Endothelial cell of umbilical vein (primary cell): ENCODE measurements at regions not wholly inside any gene's neighbourhood (a gene's known extent, or its start where the extent isn't known, plus 50 kb on each side); places are given as distances from the start of the nearest gene placed in this dataset.

Experiments used
- BruUV-seq: library from RNA; stranded (reverse); fragments of 400-500 nt; replicated peaks from 2 replicates; lab custom pipeline; 2021; lab: Mats Ljungman, UMichigan
- CTCF ChIA-PET: fragments of 300-600, 350-600 bp; sonication (Branson Sonifier 250); formaldehyde crosslinking; loops from one replicate; lab custom pipeline; 2021; ENCODE audit warnings: antibody characterized with exemption, inconsistent platforms; lab: Charles Lee
- POLR2A ChIA-PET: fragments of 300-600, 350-600 bp; sonication (Branson Sonifier 250); formaldehyde crosslinking; loops from one replicate; lab custom pipeline; 2021; ENCODE audit warnings: antibody characterized with exemption, inconsistent platforms; lab: Charles Lee
- DNase-seq: peaks from one replicate; pipeline ENCODE4 v3.0.0-alpha.2; 2011; ENCODE audit warnings: low read depth, low spot score
- FAIRE-seq: peaks from 2 replicates; lab custom pipeline; 2011; peaks lifted over from hg19 to GRCh38; lab: Jason Lieb, UNC
- H2AFZ ChIP-seq: 2 replicates; pipeline ENCODE4 v1.6.0; 2012; ENCODE audit warnings: low read depth, low read length, control low read depth, inconsistent platforms
- H3K27ac ChIP-seq: 2 replicates; pipeline ENCODE4 v1.5.1; 2011; ENCODE audit warnings: low read depth, mild to moderate bottlenecking, control low read depth, low read length, moderate library complexity; ENCODE audit not compliant: insufficient read depth
- H3K27me3 ChIP-seq, 2 experiments: 2 replicates each; pipeline versions ENCODE4 v1.6.0 to v1.6.1; 2011; ENCODE audit warnings: low read length in 2 of 2, mixed read lengths in 1 of 2; ENCODE audit not compliant: control insufficient read depth in 2 of 2, insufficient read depth in 2 of 2
- H3K36me3 ChIP-seq, 2 experiments: 2 replicates in 1 of 2; 3 replicates in 1 of 2; pipeline ENCODE4 v1.5.1; 2011; ENCODE audit warnings: low read length in 2 of 2, mild to moderate bottlenecking in 1 of 2, moderate library complexity in 1 of 2; ENCODE audit not compliant: control insufficient read depth in 2 of 2, insufficient read depth in 2 of 2; ENCODE audit errors: extremely low read depth in 1 of 2
- H3K4me1 ChIP-seq: 3 replicates; pipeline ENCODE4 v1.5.1; 2011; ENCODE audit warnings: mild to moderate bottlenecking, low read length; ENCODE audit not compliant: control insufficient read depth, insufficient read depth; ENCODE audit errors: extremely low read depth
- H3K4me2 ChIP-seq: 2 replicates; pipeline ENCODE4 v1.6.1; 2011; ENCODE audit warnings: low read length, control low read depth, mixed read lengths; ENCODE audit not compliant: insufficient read depth
- H3K4me3 ChIP-seq, 3 experiments: fragments of 200-600 bp in 1 of 3; sonication (generic), shearing (Covaris generic) in 1 of 3; replicated peaks in 1 of 3; 2 replicates each; pipeline ENCODE4 v1.5.1; 2011 to 2016; ENCODE audit warnings: control low read depth in 3 of 3, low read length in 3 of 3, mild to moderate bottlenecking in 2 of 3, inconsistent platforms in 1 of 3, low read depth in 1 of 3, moderate library complexity in 1 of 3; ENCODE audit not compliant: insufficient read depth in 1 of 3
- H3K79me2 ChIP-seq: 2 replicates; pipeline ENCODE4 v1.6.0; 2012; ENCODE audit warnings: low read length, inconsistent platforms; ENCODE audit not compliant: control insufficient read depth, insufficient read depth
- H3K9ac ChIP-seq: replicated peaks from 2 replicates; pipeline ENCODE3; 2011; ENCODE audit warnings: low read length, control low read depth; ENCODE audit not compliant: insufficient read depth; ENCODE audit errors: extremely low read depth
- H3K9me1 ChIP-seq: replicated peaks from 3 replicates; pipeline ENCODE4 v1.6.0; 2011; ENCODE audit warnings: mild to moderate bottlenecking, low read length; ENCODE audit not compliant: control insufficient read depth, insufficient read depth; ENCODE audit errors: extremely low read depth
- H3K9me3 ChIP-seq: replicated peaks from 2 replicates; pipeline ENCODE4 v1.5.1; 2012; ENCODE audit warnings: low read length, inconsistent platforms; ENCODE audit not compliant: control insufficient read depth, insufficient read depth
- H4K20me1 ChIP-seq: replicated peaks from 2 replicates; pipeline ENCODE3; 2011; ENCODE audit warnings: mild to moderate bottlenecking, low read length; ENCODE audit not compliant: control insufficient read depth, insufficient read depth; ENCODE audit errors: extremely low read depth
- EZH2 ChIP-seq: IDR thresholded peaks from 2 replicates; pipeline ENCODE4 v1.6.1; 2012; ENCODE audit warnings: borderline replicate concordance, low read depth, mild to moderate bottlenecking, moderate library complexity, low read length, inconsistent platforms; ENCODE audit not compliant: severe bottlenecking
- FOS ChIP-seq: IDR thresholded peaks from 2 replicates; pipeline ENCODE4 v1.6.1; 2011; ENCODE audit warnings: mild to moderate bottlenecking, low read length, moderate library complexity, borderline replicate concordance; ENCODE audit not compliant: insufficient read depth
- JUN ChIP-seq: IDR thresholded peaks from 2 replicates; pipeline ENCODE4 v1.6.1; 2011; ENCODE audit warnings: borderline replicate concordance, low read depth; ENCODE audit not compliant: insufficient read length, insufficient read depth
- MYC ChIP-seq: IDR thresholded peaks from one replicate; pipeline ENCODE4 v1.6.1; 2011; ENCODE audit warnings: mild to moderate bottlenecking, low read depth, low read length
- POLR2A ChIP-seq: IDR thresholded peaks from 2 replicates; pipeline ENCODE4 v1.6.1; 2012; ENCODE audit warnings: low read depth, mild to moderate bottlenecking, control low read depth, low read length
- POLR2AphosphoS5 ChIP-seq: IDR thresholded peaks from 2 replicates; pipeline ENCODE4 v1.6.1; 2012; ENCODE audit warnings: low read depth, mild to moderate bottlenecking, control low read depth, low read length, moderate library complexity; ENCODE audit not compliant: insufficient read depth
- dilution Hi-C: fragments of 300-500 bp; cut with MboI; formaldehyde crosslinking; loops from one replicate; pipeline ENCODE4 v1.15.0; 2019; ENCODE audit warnings: low sequenced_read_pairs; ENCODE audit not compliant: extremely low pct_ligation_motif_present
- intact Hi-C: fragments of 100-400 bp; cut with micrococcal nuclease; formaldehyde crosslinking; loops from one replicate; pipeline ENCODE4 v1.10.0; 2022
- TF ChIP-seq, protein P1 (sequence below), 2 donors: IDR thresholded peaks; 1 replicate in 1 of 2; 2 replicates in 1 of 2; pipeline ENCODE4 v1.5.1; 2011; ENCODE audit warnings: low read length in 2 of 2, mild to moderate bottlenecking in 2 of 2, moderate library complexity in 2 of 2, control low read depth in 1 of 2, inconsistent platforms in 1 of 2, low read depth in 1 of 2; ENCODE audit not compliant: insufficient read depth in 1 of 2; ENCODE audit errors: extremely low read depth in 1 of 2
- TF ChIP-seq, protein P2 (sequence below): IDR thresholded peaks from 2 replicates; pipeline ENCODE4 v1.6.1; 2011; ENCODE audit not compliant: insufficient read depth, insufficient read length

- H3K9ac ChIP-seq = no peak overlapping the region
- H3K4me1 ChIP-seq = no peaks in the 10 kb centered on the region
- H3K9me3 ChIP-seq = no peaks in the 10 kb centered on the region
- no peaks in the 10 kb centered on the region for H3K9me1 ChIP-seq
- intact Hi-C loops (no loop called here), dilution Hi-C loops (no loop called here)
- H4K20me1 ChIP-seq = no peaks in the 10 kb centered on the region
- ChIA-PET CTCF (no interaction called here), POLR2A (no interaction called here)
- DNase-seq (no peak), FAIRE-seq (no peak)
- no peak overlapping the region for H3K27ac ChIP-seq
- BruUV-seq = no TSS peak
- H3K36me3 ChIP-seq = no peaks in the 10 kb centered on the region
- no peaks in the 10 kb centered on the region for H3K79me2 ChIP-seq
- no peak overlapping the region for H2AFZ ChIP-seq
- no peak overlapping the region for H3K4me2 ChIP-seq
- no peak overlapping the region for H3K4me3 ChIP-seq
- TF ChIP-seq EZH2 = no peak
- TF ChIP-seq, protein P1, sequence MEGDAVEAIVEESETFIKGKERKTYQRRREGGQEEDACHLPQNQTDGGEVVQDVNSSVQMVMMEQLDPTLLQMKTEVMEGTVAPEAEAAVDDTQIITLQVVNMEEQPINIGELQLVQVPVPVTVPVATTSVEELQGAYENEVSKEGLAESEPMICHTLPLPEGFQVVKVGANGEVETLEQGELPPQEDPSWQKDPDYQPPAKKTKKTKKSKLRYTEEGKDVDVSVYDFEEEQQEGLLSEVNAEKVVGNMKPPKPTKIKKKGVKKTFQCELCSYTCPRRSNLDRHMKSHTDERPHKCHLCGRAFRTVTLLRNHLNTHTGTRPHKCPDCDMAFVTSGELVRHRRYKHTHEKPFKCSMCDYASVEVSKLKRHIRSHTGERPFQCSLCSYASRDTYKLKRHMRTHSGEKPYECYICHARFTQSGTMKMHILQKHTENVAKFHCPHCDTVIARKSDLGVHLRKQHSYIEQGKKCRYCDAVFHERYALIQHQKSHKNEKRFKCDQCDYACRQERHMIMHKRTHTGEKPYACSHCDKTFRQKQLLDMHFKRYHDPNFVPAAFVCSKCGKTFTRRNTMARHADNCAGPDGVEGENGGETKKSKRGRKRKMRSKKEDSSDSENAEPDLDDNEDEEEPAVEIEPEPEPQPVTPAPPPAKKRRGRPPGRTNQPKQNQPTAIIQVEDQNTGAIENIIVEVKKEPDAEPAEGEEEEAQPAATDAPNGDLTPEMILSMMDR (IDR thresholded peaks at IDR 0.05; ENCODE audit: extremely low read depth in 1 of 2, insufficient read depth in 1 of 2, low read depth in 1 of 2, low read length in 2 of 2) = no peak
- TF ChIP-seq, protein P2, sequence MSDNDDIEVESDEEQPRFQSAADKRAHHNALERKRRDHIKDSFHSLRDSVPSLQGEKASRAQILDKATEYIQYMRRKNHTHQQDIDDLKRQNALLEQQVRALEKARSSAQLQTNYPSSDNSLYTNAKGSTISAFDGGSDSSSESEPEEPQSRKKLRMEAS = no peak
- TF ChIP-seq POLR2AphosphoS5 = no peak
- no peak for TF ChIP-seq JUN
- H3K27me3 ChIP-seq = no peaks in the 10 kb centered on the region
Measured at GRCh38 chr4:12389604-12390003, 960.9 kb upstream of the HS3ST1 start.

DNA sequence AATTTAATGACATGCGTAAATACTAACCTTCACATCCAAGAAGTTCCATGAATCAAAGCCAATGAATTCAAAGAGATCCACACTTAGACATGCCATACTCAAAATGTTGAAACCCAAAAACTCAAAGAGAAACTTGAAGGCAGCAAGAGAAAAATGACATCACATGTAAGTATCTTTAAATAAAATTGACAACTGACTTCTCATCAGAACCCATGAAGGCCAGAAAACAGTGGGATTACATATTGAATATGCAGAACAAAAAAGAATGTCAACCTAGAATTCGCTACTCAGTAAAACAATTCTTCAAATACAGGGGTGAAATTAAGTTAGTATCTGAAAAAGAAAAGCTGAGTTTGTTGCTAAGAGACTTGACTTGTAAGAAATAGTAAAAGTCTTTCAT lies 953.9 kb upstream of the HS3ST1 start:
- H3K4me1 ChIP-seq = no peaks in the 10 kb centered on the region
- ChIA-PET CTCF (no interaction called here), POLR2A (no interaction called here)
- BruUV-seq = no TSS peak
- no peaks in the 10 kb centered on the region for H3K36me3 ChIP-seq
- intact Hi-C loops (no loop called here), dilution Hi-C loops (no loop called here)
- H3K27me3 ChIP-seq = no peaks in the 10 kb centered on the region
- H3K27ac ChIP-seq = no peak overlapping the region
- H3K79me2 ChIP-seq = no peaks in the 10 kb centered on the region
- FAIRE-seq (no peak), DNase-seq (no peak)
- no peak overlapping the region for H2AFZ ChIP-seq
- H3K4me3 ChIP-seq = no peak overlapping the region
- H3K9me1 ChIP-seq = no peaks in the 10 kb centered on the region
- H3K9me3 ChIP-seq = no peaks in the 10 kb centered on the region
- TF ChIP-seq MYC (no peak), POLR2A (no peak), FOS (no peak)
- no peak overlapping the region for H3K4me2 ChIP-seq
- H4K20me1 ChIP-seq = no peaks in the 10 kb centered on the region
- no peak overlapping the region for H3K9ac ChIP-seq
